ENCODE measurements at regions not wholly inside any gene's neighbourhood (a gene's known extent, or its start where the extent isn't known, plus 50 kb on each side); places are given as distances from the start of the nearest gene placed in this dataset.

- in situ Hi-C loops (cut with HindIII; ENCODE audit: low sequenced_read_pairs) = no loop called here
- no peak overlapping the region for H3K4me3 ChIP-seq (ENCODE audit: low read depth, low read length)
- TF ChIP-seq CTCF (IDR thresholded peaks at IDR 0.05; ENCODE audit: low read depth, low read length, missing control alignments) = no peak
- no peak for DNase-seq (ENCODE audit: low read depth)
These were observed 75.1 kb downstream of the BLTP1 start for GRCh38 chr4:122227202-122227601.

GRCh38 chr4:122229857-122230256 lies 77.7 kb downstream of the BLTP1 start:
- in situ Hi-C loops (cut with HindIII; ENCODE audit: low sequenced_read_pairs) = no loop called here
- H3K4me3 ChIP-seq (ENCODE audit: low read depth, low read length) = no peak overlapping the region
- no peak for DNase-seq (ENCODE audit: low read depth)
- no peak for TF ChIP-seq CTCF (IDR thresholded peaks at IDR 0.05; ENCODE audit: low read depth, low read length, missing control alignments)

DNA sequence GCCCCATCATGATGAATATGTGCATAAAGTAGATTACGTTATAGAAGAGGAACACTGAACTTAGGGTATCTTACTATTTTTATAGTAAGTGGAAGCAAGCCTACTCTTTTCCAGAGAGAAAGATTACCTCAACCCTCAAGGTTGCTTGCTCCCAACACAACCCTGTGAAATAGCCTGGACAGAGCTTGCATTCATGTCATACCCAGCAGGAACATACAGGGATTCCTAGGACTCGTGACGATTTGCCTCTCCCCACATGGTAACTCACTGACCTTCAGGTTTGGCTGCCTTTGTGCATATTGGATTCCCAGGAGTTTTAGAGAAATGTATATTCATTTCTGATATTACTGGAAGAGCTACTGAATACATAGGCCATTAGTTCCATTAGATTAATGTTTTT lies 80.5 kb downstream of the BLTP1 start:
- no peak for DNase-seq (ENCODE audit: low read depth)
- no peak for TF ChIP-seq CTCF (IDR thresholded peaks at IDR 0.05; ENCODE audit: low read depth, low read length, missing control alignments)
- in situ Hi-C loops (cut with HindIII; ENCODE audit: low sequenced_read_pairs) = no loop called here
- H3K4me3 ChIP-seq (ENCODE audit: low read depth, low read length) = no peak overlapping the region

GRCh38 chr4:122234686-122235085 lies 82.6 kb downstream of the BLTP1 start:
- no peak for DNase-seq (ENCODE audit: low read depth)
- no peak overlapping the region for H3K4me3 ChIP-seq (ENCODE audit: low read depth, low read length)
- in situ Hi-C loops (cut with HindIII; ENCODE audit: low sequenced_read_pairs) = no loop called here
- no peak for TF ChIP-seq CTCF (IDR thresholded peaks at IDR 0.05; ENCODE audit: low read depth, low read length, missing control alignments)

DNA sequence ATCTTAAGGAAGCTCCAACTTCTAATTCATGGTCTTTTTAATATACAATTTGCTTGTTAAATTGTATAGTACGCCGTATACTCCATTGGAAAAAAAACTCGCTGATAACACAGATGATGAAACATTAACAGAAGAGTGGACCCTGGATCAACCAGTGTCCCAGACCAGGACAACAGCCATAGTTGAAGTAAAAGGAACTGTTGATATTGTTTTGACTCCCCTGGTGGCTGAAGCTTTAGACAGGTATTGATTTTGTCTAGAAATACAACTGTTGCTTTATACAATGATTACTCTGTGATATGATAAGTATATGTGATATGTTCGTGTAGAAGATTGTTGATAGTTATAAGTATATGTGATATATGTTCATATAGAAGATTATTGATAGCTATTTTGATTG lies 91.7 kb downstream of the BLTP1 start:
- no peak for DNase-seq (ENCODE audit: low read depth)
- H3K4me3 ChIP-seq (ENCODE audit: low read depth, low read length) = no peak overlapping the region
- in situ Hi-C loops (cut with HindIII; ENCODE audit: low sequenced_read_pairs) = no loop called here
- no peak for TF ChIP-seq CTCF (IDR thresholded peaks at IDR 0.05; ENCODE audit: low read depth, low read length, missing control alignments)

- DNase-seq (ENCODE audit: low read depth) = no peak
- in situ Hi-C loops (cut with HindIII; ENCODE audit: low sequenced_read_pairs) = no loop called here
- no peak overlapping the region for H3K4me3 ChIP-seq (ENCODE audit: low read depth, low read length)
- no peak for TF ChIP-seq CTCF (IDR thresholded peaks at IDR 0.05; ENCODE audit: low read depth, low read length, missing control alignments)
These were observed 92.6 kb downstream of the BLTP1 start for GRCh38 chr4:122244764-122245163.

DNA sequence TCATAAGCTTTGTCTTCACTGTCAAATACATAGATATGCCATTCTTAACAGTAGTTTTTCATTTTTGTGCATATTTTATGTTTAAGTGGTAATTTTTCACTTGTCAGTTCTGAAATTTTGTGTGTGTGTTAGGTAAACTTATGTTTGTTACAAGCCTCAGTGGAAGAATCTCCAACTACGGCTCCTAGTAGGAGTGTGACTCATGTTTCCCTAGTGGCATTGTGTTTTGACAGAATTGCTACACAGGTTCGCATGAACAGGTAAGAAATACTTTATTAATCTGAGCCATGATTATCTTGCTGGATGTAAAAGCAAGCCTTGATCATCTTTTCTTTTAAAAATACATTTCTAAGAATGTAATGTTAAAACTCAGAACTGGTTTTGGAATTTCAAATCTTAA lies 94.4 kb downstream of the BLTP1 start:
- no peak for TF ChIP-seq CTCF (IDR thresholded peaks at IDR 0.05; ENCODE audit: low read depth, low read length, missing control alignments)
- DNase-seq (ENCODE audit: low read depth) = no peak
- in situ Hi-C loops (cut with HindIII; ENCODE audit: low sequenced_read_pairs) = no loop called here

More for the DNA sequence above, 94.4 kb downstream of the BLTP1 start:
- H3K4me3 ChIP-seq (ENCODE audit: low read depth, low read length) = no peak overlapping the region
